ENCODE measurements at regions not wholly inside any gene's neighbourhood (a gene's known extent, or its start where the extent isn't known, plus 50 kb on each side); places are given as distances from the start of the nearest gene placed in this dataset.

DNA sequence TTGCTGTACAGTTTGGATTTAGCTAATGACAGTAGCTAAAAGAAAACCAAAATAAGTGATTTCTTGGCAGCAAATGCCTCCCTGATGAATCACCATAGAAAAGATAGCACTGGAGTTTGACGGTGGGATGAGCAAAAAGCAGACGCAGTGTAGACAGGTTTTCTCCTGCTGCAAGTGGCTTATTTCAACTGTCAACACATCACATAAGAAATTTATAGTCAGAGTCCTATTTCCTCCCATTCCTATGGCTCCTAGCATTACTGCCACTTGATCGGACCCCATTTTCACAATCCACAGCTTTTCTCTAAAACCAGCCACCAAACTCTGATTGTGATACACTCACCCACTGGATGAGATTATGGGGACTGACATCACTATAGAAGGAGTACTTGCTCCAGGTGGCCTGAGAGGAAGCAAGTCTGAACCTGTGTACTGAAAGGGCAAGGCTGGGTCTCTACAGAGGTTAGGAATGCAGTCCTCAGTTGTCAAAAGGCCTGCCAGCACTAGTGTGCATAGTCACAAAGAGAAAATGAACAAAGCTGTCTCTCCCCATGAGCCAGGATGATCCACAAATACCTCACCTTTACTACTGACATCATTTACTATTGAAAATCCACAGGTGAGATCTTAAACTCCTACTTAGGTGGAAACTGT is 359.8 kb downstream of the LTN1 start:
- TF ChIP-seq, protein P1, sequence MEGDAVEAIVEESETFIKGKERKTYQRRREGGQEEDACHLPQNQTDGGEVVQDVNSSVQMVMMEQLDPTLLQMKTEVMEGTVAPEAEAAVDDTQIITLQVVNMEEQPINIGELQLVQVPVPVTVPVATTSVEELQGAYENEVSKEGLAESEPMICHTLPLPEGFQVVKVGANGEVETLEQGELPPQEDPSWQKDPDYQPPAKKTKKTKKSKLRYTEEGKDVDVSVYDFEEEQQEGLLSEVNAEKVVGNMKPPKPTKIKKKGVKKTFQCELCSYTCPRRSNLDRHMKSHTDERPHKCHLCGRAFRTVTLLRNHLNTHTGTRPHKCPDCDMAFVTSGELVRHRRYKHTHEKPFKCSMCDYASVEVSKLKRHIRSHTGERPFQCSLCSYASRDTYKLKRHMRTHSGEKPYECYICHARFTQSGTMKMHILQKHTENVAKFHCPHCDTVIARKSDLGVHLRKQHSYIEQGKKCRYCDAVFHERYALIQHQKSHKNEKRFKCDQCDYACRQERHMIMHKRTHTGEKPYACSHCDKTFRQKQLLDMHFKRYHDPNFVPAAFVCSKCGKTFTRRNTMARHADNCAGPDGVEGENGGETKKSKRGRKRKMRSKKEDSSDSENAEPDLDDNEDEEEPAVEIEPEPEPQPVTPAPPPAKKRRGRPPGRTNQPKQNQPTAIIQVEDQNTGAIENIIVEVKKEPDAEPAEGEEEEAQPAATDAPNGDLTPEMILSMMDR (IDR thresholded peaks at IDR 0.05; ENCODE audit: low read depth, low read length) = no peak
- peak overlapping the region; percentile 61 for H3K27ac ChIP-seq
- no peaks in the 10 kb centered on the region for H3K36me3 ChIP-seq
- H3K4me1 ChIP-seq (ENCODE audit: low read depth) = peaks cover 28% of the 10 kb centered on the region
- DNase-seq (ENCODE audit: low read depth in 1 of 2, low spot score in 1 of 2) = peak; percentile 36 to 68
- no peak overlapping the region for H3K4me3 ChIP-seq
- no peaks in the 10 kb centered on the region for H3K9me3 ChIP-seq (ENCODE audit: low read depth)
- H3K27me3 ChIP-seq = no peaks in the 10 kb centered on the region

DNA sequence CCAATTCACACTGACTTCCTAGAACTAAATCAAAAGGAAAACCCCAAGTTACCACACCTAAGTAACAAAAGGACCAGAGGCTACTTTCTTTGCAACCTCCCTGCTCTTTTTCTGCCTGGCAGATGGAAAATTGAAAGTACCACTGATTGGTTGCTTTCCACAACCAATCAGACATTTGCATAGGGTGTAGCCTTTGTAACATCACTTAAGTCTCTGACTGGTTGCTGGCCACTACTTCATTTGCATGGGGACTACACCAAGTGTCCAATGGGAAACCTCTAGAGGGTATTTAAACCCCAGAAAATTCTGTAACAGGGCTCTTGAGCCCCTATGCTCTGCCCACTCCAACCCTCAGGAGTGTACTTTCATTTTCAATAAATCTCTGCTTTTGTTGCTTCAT is 365.0 kb downstream of the LTN1 start:
- Histone ChIP-seq H3K9me3 (ENCODE audit: low read depth) (no peaks in the 10 kb centered on the region), H3K36me3 (no peaks in the 10 kb centered on the region), H3K4me1 (ENCODE audit: low read depth) (peaks cover 10% of the 10 kb centered on the region), H3K27me3 (no peaks in the 10 kb centered on the region), H3K27ac (no peak overlapping the region), H3K4me3 (no peak overlapping the region)
- TF ChIP-seq, protein P1 (IDR thresholded peaks at IDR 0.05; ENCODE audit: low read depth, low read length) = no peak
- no peak for DNase-seq (ENCODE audit: low read depth in 1 of 2, low spot score in 1 of 2)

DNA sequence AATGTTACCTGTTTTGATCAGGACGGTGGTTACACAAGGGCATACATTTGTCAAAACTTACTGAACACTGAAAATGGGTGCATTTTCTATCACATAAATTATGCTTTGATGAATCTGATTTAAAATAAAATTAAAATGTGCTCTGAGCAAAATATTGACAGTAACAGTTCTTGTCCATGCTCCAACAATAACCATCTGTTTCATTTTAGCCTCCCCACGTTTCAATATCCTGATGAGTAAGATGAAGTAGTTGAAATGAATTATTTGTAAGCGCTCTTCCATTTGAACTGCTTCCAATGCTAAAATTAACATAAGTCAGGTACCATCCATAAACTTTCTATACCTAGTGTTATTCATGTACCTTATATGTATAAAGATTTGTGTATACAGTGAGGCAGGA is 365.4 kb downstream of the LTN1 start:
- Histone ChIP-seq H3K9me3 (ENCODE audit: low read depth) (no peaks in the 10 kb centered on the region), H3K27ac (no peak overlapping the region), H3K4me3 (no peak overlapping the region), H3K4me1 (ENCODE audit: low read depth) (peaks cover 6% of the 10 kb centered on the region), H3K36me3 (no peaks in the 10 kb centered on the region), H3K27me3 (no peaks in the 10 kb centered on the region)
- TF ChIP-seq, protein P1 (IDR thresholded peaks at IDR 0.05; ENCODE audit: low read depth, low read length) = no peak
- no peak for DNase-seq (ENCODE audit: low read depth in 1 of 2, low spot score in 1 of 2)

DNA sequence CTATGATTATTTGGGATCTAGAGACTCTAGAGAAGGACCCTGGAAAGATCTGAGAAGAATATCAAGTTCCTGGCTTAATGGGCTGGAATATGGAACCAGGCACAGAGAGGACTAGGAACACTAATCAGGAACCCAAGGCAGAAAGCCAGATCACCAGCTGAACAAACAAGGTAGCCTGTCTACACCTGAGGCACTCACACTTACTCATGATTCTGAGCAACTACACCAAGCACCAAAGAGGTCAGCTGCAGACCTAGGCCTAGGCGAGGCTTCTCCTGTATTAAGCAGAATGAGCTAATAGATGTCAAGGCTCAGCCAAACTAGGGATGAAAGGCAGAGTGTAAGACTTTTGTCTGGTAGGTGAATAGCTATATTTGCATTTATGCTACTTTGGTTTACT is 368.1 kb downstream of the LTN1 start:
- Histone ChIP-seq H3K27ac (no peak overlapping the region), H3K4me1 (ENCODE audit: low read depth) (no peaks in the 10 kb centered on the region), H3K9me3 (ENCODE audit: low read depth) (no peaks in the 10 kb centered on the region), H3K36me3 (no peaks in the 10 kb centered on the region), H3K4me3 (no peak overlapping the region), H3K27me3 (no peaks in the 10 kb centered on the region)
- no peak for DNase-seq (ENCODE audit: low read depth in 1 of 2, low spot score in 1 of 2)
- TF ChIP-seq, protein P1 (IDR thresholded peaks at IDR 0.05; ENCODE audit: low read depth, low read length) = no peak

DNA sequence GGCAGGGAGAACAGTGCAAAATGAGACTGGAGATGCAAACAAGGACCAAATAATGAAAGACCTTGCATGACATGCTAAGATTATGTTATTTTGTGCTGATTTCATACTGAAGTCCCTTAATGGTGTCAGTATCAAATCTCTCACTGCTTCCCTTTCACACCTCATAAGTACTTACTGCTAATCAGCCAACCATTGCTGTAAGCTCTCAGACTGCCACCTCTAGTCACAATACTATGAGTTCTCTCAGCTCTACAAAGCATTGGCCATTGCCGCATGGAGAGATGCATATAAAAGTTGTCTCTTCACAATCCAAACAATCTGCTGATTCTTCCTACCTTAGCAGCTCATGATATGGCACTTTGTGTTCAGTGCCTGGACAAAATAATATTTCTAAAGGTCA is 375.4 kb downstream of the LTN1 start:
- Histone ChIP-seq H3K9me3 (ENCODE audit: low read depth) (no peaks in the 10 kb centered on the region), H3K27ac (no peak overlapping the region), H3K4me1 (ENCODE audit: low read depth) (no peaks in the 10 kb centered on the region), H3K36me3 (no peaks in the 10 kb centered on the region), H3K27me3 (no peaks in the 10 kb centered on the region), H3K4me3 (no peak overlapping the region)
- TF ChIP-seq, protein P1 (IDR thresholded peaks at IDR 0.05; ENCODE audit: low read depth, low read length) = no peak
- DNase-seq (ENCODE audit: low read depth in 1 of 2, low spot score in 1 of 2) = no peak
